NT2/D1 (cell line): ENCODE measurements at regions not wholly inside any gene's neighbourhood (a gene's known extent, or its start where the extent isn't known, plus 50 kb on each side); places are given as distances from the start of the nearest gene placed in this dataset.

Source experiments
- SUZ12 ChIP-seq: IDR thresholded peaks from 2 replicates; pipeline ENCODE4 v1.6.1; 2011; ENCODE audit not compliant: insufficient read length, insufficient read depth; ENCODE audit errors: extremely low read depth
- YY1 ChIP-seq: IDR thresholded peaks from 2 replicates; pipeline ENCODE4 v1.6.1; 2011; ENCODE audit not compliant: insufficient read length, insufficient read depth

DNA sequence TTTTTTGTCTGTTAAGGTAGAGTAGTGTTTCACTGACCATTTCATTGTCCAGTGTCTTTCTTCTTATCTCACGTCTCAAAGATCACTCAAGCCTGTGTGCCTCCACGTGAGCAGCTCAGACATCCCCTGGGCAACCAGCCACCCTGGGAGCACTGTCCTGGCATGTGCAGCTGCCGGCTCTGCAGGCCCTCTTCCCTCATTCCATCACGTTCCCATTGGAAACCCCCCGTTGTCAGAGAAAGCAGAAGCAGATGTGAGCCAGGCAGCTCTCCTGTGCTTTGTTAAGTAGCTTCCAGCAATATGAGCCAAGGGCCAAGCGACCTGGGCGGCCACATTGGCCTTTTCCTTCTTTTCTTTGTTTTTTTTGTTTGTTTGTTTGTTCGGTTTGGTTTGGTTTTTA is 233.2 kb upstream of the SYNDIG1 start:
- TF ChIP-seq YY1: no peak
- no peak for TF ChIP-seq SUZ12
